HG02884 (cell line): ENCODE measurements at regions not wholly inside any gene's neighbourhood (a gene's known extent, or its start where the extent isn't known, plus 50 kb on each side); places are given as distances from the start of the nearest gene placed in this dataset.
"Not testable (repeated sequence)": the region's sequence is repeated elsewhere in the genome, so short reads cannot be mapped to it uniquely, and the experiment has no call there.

ENCODE experiments used
- ATAC-seq: cut with Tn5 transposase; IDR thresholded peaks from one replicate; pipeline ENCODE4 v1.9.1; 2021; ENCODE audit warnings: mild to moderate bottlenecking, moderate library complexity; ENCODE audit not compliant: unreplicated experiment

DNA sequence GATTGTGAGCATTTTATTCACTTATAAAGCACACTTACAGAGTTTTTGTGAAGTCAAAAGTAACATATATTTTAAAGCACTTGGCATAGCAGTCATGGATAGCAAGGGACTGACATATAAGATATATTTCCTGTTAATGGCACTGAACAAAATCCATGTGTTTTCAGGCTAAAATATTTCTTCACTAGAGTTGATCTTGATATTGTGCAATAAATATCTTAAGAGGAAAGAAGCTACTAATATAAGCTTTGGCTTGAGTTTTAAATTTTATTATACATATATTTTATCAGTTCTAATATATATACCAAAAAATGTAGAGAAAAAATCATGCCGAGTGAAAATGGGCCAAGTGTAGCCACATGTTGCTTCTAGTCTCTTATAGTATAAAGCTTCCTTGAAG is 189.7 kb upstream of the DPP10 start:
- ATAC-seq: no peak

DNA sequence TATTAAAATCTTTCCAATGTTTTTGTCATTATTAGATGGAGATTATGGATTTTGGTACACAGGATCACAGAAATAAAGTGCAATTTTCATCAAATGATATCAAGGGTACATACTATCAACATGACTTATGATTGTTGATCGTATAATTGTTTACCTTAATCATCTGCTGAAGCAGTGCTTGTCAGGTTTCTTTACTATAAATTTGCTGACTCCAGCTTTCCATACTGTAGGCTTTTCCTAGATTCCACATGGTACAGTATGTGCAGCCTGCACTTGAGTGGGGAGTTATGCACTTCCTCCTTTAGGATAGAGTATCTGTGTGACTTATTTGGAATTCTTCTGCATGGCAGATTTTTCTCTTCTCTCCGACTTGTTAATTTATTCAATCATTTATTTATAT is 187.6 kb upstream of the DPP10 start:
- no peak for ATAC-seq

GRCh38 chr2:114259389-114259788 is 183.1 kb upstream of the DPP10 start:
- no peak for ATAC-seq

- no peak for ATAC-seq
These were observed 181.1 kb upstream of the DPP10 start for GRCh38 chr2:114261366-114261765.

DNA sequence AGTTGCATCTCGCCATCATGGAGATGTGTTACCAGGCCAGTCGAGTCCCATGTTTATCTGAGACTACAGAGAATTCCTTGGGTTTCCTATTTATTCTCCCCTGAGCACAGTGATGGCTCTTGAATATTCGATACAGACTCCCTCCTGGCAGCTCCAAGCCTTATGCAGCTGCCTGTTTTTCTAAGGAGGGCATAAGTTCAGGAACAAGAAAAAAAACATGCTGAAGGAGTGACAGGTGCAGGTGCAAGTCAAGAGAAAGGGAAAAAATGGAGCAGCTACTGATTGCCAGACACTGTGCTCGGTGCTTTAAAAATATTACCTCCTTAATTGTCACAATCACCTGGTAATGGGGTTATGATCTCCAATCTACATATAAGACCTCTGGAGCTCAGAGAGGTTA is 177.2 kb upstream of the DPP10 start:
- no peak for ATAC-seq

GRCh38 chr2:114274957-114275356 is 167.5 kb upstream of the DPP10 start:
- ATAC-seq: no peak

- no peak for ATAC-seq
These were observed 161.3 kb upstream of the DPP10 start for GRCh38 chr2:114281188-114281587.

DNA sequence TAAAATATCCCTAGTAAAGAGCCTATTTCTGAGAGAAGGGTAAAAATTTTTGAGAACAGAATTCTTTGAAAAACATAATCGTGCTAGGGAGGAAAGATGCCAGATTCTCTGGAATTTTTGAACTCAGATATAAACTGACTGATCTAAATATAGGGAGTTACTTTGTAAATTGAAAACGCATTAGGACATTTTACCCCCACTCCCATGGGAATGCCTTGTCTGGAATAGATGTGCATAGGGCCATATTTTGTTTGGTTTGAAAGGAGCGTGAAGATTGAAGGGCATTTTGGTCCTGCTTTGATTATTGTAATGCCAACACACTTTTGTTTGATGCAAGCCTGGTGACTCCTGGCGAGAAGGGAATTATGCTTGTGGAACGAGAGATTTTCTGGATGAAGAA is 158.7 kb upstream of the DPP10 start:
- ATAC-seq: no peak

GRCh38 chr2:114286438-114286837 is 156.0 kb upstream of the DPP10 start:
- ATAC-seq: no peak

DNA sequence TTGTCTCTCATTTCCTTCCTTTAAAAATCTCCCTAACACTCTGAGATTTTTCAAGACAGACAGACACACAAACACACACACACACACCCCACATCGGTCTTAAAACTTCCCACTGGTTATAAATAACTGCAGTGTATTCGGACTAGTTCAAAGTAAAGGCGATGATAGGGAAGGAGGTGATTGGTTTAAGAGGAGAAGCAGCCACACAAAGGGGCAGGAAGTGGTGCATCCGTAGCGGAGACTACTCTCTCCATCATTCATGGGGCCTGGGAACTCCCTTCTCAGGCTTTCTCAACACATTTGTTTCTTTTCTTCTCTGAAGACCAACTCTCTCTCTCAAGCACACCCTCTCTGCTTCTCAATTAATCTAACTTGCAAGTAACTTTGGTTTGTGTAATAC is 149.1 kb upstream of the DPP10 start:
- no peak for ATAC-seq

DNA sequence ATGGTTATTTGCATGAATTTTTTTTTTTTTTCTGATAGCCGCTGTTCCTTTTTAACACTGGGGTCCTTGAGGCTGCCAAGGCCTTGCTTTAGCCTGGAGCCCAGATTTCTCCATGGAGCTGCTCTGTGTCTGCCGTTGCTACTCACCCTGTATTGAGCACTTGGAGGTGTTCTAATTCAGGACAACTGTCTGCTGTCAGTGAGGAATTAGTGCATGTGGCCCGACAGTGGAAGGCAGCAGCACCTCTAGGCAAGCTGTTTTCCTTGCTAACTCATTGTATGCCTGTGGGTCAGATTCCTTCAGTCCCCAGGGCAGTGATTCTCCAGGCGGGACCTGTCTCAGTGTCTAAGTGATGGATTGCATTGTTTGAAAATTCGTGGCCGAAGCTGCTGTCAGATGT is 147.7 kb upstream of the DPP10 start:
- no peak for ATAC-seq

- ATAC-seq: not testable (repeated sequence)
These were observed 142.1 kb upstream of the DPP10 start for GRCh38 chr2:114300351-114300750.

DNA sequence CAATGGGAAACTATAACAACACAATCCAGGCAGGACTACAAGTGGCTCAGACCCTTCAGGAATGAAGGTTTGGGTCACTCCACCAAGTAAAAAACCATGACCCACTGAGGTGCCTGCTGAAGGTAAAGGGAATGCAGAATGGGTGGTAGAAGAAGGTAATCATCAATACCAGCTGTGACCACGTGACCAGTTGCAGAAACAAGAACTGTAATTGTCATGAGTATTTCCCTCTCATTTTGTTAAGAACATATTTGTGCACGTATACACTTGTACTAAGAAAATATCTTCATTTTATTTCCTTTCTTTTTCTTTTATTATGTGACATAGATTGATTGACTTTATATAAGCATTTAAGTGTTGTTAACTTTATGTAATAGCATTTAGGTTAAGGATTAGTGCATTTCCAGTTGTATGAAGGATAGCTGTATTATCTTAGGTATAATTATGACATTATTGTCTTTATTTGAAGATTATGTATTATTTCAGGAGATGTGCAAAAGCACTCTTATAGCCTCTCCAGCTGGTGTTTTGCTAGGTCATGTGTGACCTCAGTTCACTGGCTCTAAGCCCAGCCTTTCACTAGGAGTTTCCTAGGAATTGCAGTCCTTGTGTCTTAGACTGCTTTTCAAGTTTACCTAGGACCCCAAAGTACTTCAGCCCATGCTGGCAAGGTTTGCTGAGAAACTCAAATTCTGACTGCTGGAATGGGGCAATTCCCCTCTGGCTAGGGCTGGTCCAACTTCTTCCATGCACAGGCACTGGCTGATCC is 125.7 kb upstream of the DPP10 start:
- no peak for ATAC-seq

DNA sequence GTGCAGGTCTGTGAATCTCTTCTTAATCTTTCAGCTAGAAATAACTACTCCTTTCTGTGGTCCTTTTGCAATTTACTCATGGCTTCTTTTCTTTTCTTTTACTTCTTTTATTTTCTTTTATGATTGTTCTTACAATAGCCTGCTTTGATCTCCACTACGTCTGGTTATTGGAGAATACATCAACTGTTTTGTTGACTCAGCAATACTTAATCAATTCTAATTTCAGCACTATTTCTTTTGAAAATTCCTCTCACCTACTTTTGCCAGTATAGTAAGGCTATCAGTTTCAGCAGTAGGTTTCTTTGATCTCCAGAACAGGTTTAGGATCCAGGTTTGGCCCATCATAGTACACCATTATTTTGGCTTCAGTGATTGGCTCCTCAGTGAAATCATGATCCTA is 111.8 kb upstream of the DPP10 start:
- no peak for ATAC-seq

DNA sequence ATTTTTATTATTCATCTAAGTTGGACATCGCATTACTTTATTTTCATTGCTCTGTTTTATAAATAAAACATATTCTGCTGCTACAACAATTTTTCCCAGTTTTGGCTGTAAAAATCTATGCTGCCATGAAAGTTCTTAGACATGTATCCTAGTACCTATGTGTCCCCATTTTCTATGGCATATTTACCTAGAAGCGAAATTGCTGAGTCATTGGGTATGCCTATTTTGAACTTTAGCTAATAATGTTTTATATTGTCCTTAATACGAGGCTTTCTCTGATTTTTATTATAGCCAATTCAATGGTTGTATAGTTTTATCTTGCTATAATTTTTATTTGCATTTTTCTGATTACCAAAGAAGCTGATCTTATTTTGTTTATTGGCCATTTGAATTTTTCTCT is 110.5 kb upstream of the DPP10 start:
- ATAC-seq: no peak

DNA sequence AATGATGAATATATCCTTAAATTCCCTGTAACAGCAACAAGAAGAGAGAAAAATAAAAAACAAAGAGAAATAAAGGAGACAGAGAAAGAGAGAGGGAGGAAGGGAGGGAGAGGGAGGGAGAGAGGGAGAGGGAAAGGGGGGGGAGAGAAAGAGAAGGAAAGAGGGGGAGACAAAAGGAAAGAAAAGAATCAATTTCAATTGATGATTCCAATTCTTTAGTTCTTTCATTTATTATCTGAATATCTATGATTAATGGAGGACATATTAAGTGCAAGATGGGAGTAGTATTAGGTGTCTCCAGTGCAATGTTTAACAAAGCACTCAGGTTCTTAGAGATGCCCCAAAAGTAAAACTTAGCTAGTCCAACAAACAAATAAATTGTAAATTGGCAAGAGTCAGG is 97.2 kb upstream of the DPP10 start:
- no peak for ATAC-seq

DNA sequence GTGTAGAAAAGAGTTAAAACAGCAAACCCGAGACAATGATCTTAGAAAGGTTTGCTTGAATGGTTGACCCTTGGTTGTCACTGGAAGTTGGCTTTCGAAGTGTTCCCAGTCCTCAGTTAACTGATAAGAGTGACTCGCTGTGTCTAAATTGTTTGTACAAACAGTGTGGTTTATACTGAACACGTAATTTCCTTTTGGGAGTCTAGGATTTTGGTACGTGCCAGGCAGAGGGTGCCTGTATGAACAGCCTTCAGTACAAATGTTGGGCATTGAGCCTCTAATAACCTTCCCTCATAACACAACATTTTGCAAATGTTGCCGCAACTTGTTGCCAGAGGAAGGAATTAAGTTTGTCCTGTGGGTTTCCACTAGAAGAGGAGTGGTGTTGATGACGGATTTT is 95.8 kb upstream of the DPP10 start:
- ATAC-seq: no peak

- ATAC-seq: no peak
These were observed 92.2 kb upstream of the DPP10 start for GRCh38 chr2:114350186-114350725.

- ATAC-seq: no peak
These were observed 89.5 kb upstream of the DPP10 start for GRCh38 chr2:114352988-114353387.

GRCh38 chr2:114354199-114354598 is 88.2 kb upstream of the DPP10 start:
- no peak for ATAC-seq

DNA sequence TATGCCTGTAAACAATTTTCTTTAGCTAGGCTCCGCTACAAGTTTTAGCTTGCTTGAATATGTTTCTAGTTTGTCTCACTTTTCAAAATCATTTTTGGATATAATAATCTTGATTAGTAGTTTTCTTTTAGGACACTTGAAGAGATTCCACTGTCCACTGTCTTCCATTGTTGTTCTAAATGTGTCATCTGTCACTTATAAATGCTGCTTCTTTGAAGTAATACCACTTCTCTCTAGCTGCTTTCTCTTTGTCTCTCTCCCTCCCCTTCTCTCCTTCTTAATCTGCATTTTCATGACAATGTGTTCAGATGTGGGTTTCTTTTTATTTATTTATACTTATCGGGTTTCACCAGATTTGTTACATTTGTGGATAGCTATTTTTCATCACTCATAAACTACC is 73.7 kb upstream of the DPP10 start:
- ATAC-seq: no peak

DNA sequence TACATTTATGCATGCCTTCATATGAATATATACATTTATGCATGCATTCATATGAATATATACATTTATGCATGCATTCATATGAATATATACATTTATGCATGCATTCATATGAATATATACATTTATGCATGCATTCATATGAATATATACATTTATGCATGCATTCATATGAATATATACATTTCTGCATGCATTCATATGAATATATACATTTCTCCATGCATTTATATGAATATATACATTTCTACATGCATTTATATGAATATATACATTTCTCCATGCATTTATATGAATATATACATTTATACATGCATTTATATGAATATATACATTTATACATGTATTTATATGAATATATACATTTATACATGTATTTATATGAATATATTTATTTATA is 70.7 kb upstream of the DPP10 start:
- ATAC-seq: not testable (repeated sequence)

DNA sequence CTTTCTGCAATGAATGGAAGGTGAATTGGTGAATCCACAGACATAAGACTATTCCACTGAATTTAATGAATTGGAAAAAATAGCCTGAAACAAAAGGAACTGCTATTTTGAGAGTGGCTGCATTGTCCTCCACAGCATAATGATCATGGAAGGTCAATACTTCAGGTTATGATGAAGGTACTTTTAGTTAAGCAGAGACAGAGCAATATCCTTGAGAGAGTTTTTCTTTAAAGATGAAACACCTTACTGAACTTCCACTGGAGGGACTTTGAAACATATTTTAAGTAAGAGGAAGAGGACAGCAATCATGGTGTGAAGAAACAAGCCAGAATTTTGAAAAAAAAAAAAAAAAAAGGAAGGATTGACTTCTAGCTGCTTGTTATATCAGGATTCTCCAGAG is 68.8 kb upstream of the DPP10 start:
- no peak for ATAC-seq
